ENCODE measurements at regions not wholly inside any gene's neighbourhood (a gene's known extent, or its start where the extent isn't known, plus 50 kb on each side); places are given as distances from the start of the nearest gene placed in this dataset.

DNA sequence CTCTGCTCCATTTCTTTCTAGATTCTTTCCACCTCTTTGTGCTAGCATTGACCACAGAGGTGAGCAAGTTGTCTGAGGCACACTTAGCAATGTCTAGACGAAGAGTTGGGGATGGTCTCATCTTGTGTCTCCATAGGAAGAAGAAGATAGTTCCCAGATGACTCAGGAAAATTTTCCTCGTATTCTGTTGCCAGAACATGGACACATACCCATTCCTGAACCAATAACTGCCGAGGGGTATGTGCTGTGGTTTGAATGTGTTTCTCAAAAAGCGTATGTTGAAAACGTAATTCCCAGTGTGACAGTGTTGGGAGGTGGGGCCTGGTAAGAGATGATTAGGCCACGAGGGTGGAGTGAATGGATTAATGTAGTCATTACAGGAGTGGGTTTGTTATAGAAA is 107.5 kb upstream of the GALNT15 start:
- TF ChIP-seq, protein P1, sequence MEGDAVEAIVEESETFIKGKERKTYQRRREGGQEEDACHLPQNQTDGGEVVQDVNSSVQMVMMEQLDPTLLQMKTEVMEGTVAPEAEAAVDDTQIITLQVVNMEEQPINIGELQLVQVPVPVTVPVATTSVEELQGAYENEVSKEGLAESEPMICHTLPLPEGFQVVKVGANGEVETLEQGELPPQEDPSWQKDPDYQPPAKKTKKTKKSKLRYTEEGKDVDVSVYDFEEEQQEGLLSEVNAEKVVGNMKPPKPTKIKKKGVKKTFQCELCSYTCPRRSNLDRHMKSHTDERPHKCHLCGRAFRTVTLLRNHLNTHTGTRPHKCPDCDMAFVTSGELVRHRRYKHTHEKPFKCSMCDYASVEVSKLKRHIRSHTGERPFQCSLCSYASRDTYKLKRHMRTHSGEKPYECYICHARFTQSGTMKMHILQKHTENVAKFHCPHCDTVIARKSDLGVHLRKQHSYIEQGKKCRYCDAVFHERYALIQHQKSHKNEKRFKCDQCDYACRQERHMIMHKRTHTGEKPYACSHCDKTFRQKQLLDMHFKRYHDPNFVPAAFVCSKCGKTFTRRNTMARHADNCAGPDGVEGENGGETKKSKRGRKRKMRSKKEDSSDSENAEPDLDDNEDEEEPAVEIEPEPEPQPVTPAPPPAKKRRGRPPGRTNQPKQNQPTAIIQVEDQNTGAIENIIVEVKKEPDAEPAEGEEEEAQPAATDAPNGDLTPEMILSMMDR (IDR thresholded peaks at IDR 0.05): no peak
- no peak for TF ChIP-seq POLR2A (IDR thresholded peaks at IDR 0.05)
- no peak for TF ChIP-seq EP300 (IDR thresholded peaks at IDR 0.05)
